GM19239 (cell line): ENCODE measurements at regions not wholly inside any gene's neighbourhood (a gene's known extent, or its start where the extent isn't known, plus 50 kb on each side); places are given as distances from the start of the nearest gene placed in this dataset.

ENCODE experiments used
- DNase-seq: peaks from one replicate; pipeline ENCODE4 v3.0.0; 2011; ENCODE audit warnings: low spot score; ENCODE audit not compliant: insufficient read length
- FAIRE-seq: peaks from 2 replicates; lab custom pipeline; 2011; peaks lifted over from hg19 to GRCh38; lab: Jason Lieb, UNC

GRCh38 chr5:106959387-106959786 is 711.4 kb downstream of the EFNA5 start:
- FAIRE-seq, result no peak
- DNase-seq, result no peak

- no peak for FAIRE-seq
- no peak for DNase-seq
These were observed 713.4 kb downstream of the EFNA5 start for GRCh38 chr5:106957336-106957735.

- DNase-seq (no peak), FAIRE-seq (no peak)
These were observed 713.9 kb downstream of the EFNA5 start for GRCh38 chr5:106956886-106957285.

- DNase-seq (no peak), FAIRE-seq (no peak)
These were observed 714.5 kb downstream of the EFNA5 start for GRCh38 chr5:106956187-106956586.

- DNase-seq (no peak), FAIRE-seq (no peak)
These were observed 729.8 kb downstream of the EFNA5 start for GRCh38 chr5:106940986-106941385.

- DNase-seq (no peak), FAIRE-seq (no peak)
These were observed 730.4 kb downstream of the EFNA5 start for GRCh38 chr5:106940301-106940846.

GRCh38 chr5:106923409-106923808 is 747.3 kb downstream of the EFNA5 start:
- FAIRE-seq (no peak), DNase-seq (no peak)

GRCh38 chr5:106921567-106921966 is 749.2 kb downstream of the EFNA5 start:
- DNase-seq, result no peak
- no peak for FAIRE-seq

GRCh38 chr5:106910486-106910885 is 760.3 kb downstream of the EFNA5 start:
- DNase-seq (no peak), FAIRE-seq (no peak)

GRCh38 chr5:106909716-106910115 is 761.0 kb downstream of the EFNA5 start:
- DNase-seq (no peak), FAIRE-seq (no peak)

GRCh38 chr5:106907979-106908378 is 762.8 kb downstream of the EFNA5 start:
- FAIRE-seq (no peak), DNase-seq (no peak)

- no peak for FAIRE-seq
- no peak for DNase-seq
These were observed 764.5 kb downstream of the EFNA5 start for GRCh38 chr5:106906199-106906598.

- FAIRE-seq (no peak), DNase-seq (no peak)
These were observed 775.8 kb downstream of the EFNA5 start for GRCh38 chr5:106894964-106895363.

GRCh38 chr5:106882035-106882434 is 788.7 kb downstream of the EFNA5 start:
- FAIRE-seq (no peak), DNase-seq (no peak)

- no peak for DNase-seq
- FAIRE-seq, result no peak
These were observed 790.1 kb downstream of the EFNA5 start for GRCh38 chr5:106880656-106881055.

GRCh38 chr5:106877881-106878280 is 792.9 kb downstream of the EFNA5 start:
- DNase-seq, result no peak
- FAIRE-seq, result no peak

GRCh38 chr5:106876665-106877194 is 794.0 kb downstream of the EFNA5 start:
- FAIRE-seq (no peak), DNase-seq (no peak)

GRCh38 chr5:106876298-106876622 is 794.5 kb downstream of the EFNA5 start:
- DNase-seq (no peak), FAIRE-seq (no peak)

- no peak for FAIRE-seq
- DNase-seq, result no peak
These were observed 795.0 kb downstream of the EFNA5 start for GRCh38 chr5:106875591-106876297.

- DNase-seq, result no peak
- FAIRE-seq, result no peak
These were observed 795.8 kb downstream of the EFNA5 start for GRCh38 chr5:106874974-106875373.

GRCh38 chr5:106874531-106874930 is 796.2 kb downstream of the EFNA5 start:
- FAIRE-seq (no peak), DNase-seq (no peak)

GRCh38 chr5:106873568-106873967 is 797.2 kb downstream of the EFNA5 start:
- no peak for DNase-seq
- no peak for FAIRE-seq
